SH-SY5Y (cell line): ENCODE measurements at regions not wholly inside any gene's neighbourhood (a gene's known extent, or its start where the extent isn't known, plus 50 kb on each side); places are given as distances from the start of the nearest gene placed in this dataset.

Source experiments
- GATA2 ChIP-seq: IDR thresholded peaks from 2 replicates; pipeline ENCODE4 v1.6.1; 2011; ENCODE audit warnings: mild to moderate bottlenecking, low read depth, low read length
- GATA3 ChIP-seq: IDR thresholded peaks from 2 replicates; pipeline ENCODE4 v1.6.1; 2011; ENCODE audit warnings: low read depth, mild to moderate bottlenecking, low read length, moderate library complexity

DNA sequence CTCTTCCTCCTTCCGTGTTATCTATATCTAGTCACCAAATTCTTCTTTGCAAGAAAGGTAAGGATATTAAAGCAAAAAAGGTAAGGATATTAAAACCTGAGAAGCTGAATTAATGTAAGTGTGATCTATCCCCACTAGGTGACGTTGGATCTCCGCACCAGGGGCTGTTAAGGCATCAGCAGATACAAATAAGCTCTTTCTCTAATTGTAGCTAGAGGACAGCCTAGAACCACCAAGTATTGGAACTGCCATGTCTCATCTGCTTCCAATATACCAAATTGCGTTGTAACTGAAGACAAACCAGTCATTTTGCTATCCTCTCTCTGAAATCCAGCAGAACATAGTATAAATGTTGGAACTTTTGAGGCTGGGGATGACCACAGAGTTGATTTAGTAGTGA lies 471.2 kb upstream of the TGFBR2 start:
- TF ChIP-seq GATA3 (no peak), GATA2 (no peak)

DNA sequence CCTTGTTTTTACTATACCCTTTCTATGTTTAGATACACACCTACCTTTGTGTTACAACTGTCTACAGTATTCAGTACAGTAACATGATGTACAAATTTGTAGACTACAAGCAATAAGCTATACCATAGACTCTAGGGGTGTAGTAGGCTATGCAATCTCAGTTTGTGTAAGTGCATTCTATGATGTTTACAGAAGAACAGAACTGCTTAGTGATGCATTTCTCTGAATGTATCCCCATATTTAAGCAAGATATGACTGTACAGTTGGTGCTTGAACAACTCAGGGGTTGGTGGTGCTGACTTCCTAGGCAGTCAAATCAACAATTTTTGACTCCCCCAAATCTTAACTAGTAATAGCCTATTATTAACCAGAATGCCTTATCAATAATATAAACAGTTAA lies 467.1 kb upstream of the TGFBR2 start:
- TF ChIP-seq GATA3 (no peak), GATA2 (no peak)

DNA sequence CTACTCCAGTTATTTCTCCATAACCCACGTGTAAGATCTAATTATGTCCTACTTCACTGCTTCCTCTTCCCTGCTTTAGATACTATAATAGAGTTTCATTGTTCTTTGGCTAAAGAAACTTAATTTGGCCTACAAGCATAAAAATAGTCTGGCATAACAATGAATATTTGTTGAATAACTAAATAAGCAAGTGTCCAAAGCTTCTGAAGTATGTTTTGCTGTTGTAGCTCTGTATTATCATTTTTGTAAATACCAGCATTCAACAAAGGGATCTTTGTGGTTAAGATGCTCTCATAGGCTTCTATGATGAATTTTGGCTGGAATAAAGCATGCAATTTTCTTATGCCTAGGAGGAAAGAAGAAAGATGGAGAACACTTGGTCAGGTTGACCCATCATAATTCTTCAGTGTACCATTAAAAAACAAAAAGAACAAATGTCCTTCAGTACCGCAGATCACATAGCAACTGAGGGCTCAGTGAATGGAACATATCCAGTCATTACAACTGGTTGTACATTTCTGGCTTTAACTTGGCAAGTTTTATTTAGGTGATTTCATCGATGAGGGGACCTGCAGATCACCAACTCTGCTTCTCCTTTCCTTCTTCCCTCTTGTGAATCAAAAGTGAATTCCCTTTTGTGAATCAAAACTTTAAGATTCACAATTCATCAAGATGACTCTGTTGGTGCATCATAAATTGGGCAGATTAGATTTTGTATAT lies 465.9 kb upstream of the TGFBR2 start:
- TF ChIP-seq GATA2 (no peak), GATA3 (no peak)

DNA sequence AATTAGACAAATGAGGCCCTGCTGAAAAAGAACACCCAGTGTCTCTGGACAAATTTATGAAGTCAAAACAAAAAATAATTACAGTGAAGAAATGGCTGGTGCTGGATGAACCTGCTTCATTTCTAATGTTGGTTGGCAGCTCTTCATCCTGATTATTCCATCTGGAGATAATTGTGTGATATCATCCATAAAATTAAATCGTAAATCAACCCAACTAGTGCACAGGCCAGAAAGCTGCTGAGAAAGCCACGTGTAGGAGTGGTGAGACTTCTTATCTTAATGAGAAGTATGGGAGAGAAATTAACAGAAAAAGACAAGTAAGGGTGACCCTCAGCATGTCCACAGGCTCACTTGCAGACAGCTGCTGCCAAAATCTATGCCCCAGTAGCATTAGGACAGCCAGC lies 465.2 kb upstream of the TGFBR2 start:
- TF ChIP-seq GATA2 (peak; percentile 86), GATA3 (peak; percentile 87)

DNA sequence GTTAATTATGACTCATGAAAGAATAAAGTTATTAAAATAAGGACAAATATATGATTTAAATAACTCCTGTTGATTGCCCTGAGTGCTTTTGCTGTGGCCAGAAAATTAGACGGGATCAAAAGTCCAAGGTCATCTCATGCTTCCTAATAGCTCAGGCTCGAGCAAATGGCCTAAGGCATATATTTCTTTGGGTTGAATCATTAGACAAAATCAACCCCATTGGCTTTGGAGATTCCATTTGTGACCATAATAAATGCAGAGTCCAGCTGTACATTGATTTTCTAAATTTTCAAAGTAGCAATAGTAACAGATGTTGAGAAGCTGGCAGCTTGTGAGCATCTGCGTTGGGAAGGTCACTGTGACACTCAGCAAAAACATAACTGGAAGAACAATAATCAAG lies 464.5 kb upstream of the TGFBR2 start:
- TF ChIP-seq GATA2, result no peak

DNA sequence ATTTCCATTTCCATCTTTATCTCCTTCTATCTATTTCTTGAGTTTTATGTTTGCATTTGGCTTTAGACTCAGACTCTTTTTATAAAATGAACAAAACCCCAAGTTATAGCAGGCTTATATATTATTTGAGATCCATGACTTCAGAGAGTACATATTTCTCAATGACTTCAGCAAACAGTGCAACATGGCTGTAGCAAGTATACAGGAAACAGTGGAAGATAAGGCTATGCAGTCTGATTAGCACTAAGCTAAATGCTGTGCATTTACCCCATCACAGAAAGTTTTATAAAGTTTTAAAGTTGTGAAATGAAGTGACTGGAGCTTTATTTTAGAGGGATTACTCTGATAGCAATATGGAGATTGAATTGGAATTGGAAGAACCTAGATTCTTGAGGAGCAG lies 463.5 kb upstream of the TGFBR2 start:
- TF ChIP-seq GATA2 (no peak), GATA3 (no peak)

DNA sequence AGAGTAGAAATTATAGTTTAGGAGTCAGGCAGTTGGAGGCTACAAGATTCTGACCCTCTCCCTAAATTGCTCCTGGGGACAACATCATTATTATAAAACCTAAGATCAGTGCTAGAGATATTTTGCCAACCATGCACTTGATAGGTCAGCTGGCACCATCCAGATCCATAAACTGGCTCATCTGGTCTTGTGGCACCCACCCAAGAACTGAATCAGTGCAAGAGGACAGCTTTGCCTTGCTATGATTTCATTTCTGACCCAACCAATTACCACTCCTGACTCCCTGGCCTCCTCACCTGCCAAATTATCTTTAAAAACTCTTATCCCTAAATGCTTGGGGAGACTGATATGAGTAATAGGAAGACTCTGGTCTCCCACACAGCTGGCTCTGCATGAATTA lies 461.1 kb upstream of the TGFBR2 start:
- TF ChIP-seq GATA3, result no peak
- no peak for TF ChIP-seq GATA2

DNA sequence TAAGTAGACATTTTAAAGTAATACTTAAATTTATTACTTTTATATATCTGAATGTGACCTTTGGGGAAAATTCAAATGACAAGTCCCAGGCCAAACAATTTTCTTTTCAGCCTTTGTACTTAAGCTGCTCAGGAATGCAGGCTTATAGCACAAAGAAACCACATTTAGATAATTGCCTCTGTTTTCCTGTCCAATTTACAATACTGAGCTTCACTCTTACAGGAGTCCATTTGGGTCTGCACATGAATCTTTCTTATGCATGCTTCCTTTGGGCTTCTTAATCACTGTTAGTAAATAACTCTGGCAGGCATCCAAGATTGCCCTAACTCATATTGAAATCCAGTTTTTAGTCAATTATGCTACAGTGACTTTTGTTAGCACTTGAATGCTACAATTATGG lies 459.4 kb upstream of the TGFBR2 start:
- no peak for TF ChIP-seq GATA3
- TF ChIP-seq GATA2, result no peak

DNA sequence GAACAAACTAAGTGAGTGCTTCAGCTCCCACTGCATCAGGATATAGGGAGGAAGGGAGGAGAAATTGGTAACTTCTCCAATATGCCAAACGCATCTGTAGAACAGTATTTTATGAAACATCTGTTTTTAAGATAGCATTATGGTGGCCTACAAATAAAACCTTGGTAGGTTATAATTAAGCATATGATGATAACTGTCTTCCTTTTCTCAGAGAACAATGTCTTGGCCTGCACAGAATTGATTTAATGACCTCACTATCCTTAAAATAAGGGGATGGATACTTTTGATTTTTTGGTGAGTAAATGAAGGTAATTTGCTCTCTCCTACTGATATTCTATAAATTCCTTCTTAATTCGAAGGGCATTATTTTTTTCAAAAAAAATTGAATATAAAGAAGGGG lies 451.5 kb upstream of the TGFBR2 start:
- no peak for TF ChIP-seq GATA2
- no peak for TF ChIP-seq GATA3

DNA sequence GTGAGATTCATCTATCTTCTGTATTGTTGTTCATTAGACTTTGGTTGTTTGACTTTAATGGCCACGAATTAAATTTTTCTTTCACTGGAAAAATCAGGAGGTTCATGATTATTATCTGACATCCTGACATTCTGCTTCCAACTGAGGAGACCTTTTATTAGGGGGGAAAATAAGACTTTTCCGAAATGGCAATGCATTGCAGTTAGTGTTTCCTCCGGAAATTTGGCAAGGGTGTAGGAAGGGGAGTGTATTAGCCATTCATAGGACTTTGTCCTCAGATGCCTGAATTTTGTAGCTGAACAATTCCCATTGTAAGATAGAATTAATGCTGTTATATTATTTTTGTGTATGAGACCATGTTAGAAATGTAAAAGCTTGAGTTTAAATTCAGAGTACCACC lies 450.6 kb upstream of the TGFBR2 start:
- TF ChIP-seq GATA3, result no peak
- no peak for TF ChIP-seq GATA2

DNA sequence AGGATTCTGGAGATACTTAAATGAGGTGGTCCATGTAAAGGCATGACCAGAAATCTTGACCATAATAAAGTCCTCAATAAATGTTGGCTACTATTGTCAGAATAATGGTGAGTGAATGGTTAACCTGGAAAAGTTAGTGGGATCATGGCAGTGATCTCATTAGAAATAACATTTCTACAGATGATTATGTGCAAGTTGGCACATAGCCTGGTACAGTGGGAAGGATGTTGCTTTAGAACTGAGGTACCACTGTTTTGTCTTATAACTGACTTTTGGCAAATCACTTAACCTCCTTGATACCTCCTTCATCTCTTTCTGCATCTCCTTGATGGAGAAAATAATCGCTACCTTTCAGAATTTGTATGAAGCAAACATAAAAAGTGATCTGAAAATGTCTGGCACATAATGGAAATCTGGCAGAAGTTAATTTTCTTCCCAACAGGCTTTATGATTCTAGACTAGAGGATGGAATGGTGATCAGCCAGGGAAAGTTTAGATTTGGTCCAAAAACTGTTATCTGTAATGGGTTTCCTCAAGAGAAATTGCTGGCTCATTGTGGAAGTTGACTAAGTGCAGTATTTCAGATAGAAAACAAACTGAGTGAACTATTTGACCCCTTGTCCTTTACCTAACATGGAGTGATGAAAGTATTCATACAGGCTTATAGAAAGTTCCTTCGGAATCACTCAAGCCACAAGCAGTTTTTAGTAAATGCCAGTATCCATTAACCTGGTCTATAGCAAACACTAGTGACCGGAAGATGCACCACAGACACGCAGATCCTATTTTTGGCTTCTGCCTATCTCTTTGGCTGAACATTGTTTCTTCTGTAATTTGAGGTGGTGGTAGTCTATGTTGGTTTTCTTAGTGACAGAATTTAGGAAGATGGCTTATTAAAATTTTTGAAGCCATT lies 449.6 kb upstream of the TGFBR2 start:
- TF ChIP-seq GATA3 (no peak), GATA2 (no peak)

DNA sequence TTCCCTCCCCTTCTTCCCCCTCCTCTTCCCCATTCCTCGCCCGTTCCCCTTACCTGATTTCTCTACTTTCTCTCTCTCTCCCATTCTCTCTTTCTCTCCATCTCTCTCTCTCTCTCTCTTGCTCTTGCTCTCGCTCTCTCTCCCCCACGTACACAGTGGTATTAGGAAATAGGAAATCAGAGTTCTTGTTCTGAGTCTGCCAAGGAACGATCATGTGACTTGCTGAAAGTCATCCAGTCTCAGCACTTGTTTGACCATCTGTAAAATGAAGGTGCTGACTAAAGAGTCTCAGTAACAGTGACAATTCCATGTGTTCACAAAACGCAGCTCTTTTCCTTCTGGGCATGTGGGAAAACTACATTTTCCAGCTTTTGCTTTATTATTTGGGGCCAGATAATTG lies 445.0 kb upstream of the TGFBR2 start:
- TF ChIP-seq GATA2 (no peak), GATA3 (no peak)

DNA sequence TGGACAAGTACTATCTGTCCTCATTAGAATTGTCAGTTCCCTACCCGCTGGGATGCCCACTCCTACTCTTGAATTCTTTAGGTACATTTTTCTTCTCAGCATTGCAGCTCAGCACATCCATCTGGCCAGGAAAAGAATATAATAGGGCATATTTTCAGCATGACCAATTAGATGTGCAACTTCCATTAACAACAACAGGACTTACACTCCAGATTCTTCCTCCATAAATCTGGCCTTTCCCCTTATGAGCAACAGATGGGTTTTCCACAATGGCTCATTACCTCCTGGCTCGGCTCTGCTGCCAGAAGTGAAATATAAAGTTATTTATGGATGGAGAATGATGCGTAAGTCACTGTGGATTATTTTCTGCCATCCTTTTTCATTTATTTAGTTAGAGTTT lies 443.8 kb upstream of the TGFBR2 start:
- TF ChIP-seq GATA2, result no peak
- TF ChIP-seq GATA3, result no peak

DNA sequence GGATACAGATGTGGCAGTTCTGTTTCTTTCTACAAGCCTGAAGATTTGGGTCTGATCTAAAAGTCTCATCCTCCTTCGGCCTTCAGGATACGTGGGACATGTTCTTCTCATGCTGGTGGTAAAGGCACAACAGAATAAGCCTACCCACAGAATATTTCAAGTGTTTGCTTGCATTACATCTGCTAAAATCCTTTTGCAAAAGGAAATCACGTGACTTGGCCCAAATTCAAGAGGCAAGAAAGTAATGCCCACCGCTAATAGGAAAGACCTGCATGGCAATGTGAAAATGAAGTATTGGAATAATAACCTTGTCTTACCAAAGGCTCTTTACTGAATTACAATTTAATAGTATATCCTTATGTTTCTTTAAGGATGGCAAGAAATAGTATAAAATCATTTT lies 439.9 kb upstream of the TGFBR2 start:
- TF ChIP-seq GATA3 (no peak), GATA2 (no peak)

DNA sequence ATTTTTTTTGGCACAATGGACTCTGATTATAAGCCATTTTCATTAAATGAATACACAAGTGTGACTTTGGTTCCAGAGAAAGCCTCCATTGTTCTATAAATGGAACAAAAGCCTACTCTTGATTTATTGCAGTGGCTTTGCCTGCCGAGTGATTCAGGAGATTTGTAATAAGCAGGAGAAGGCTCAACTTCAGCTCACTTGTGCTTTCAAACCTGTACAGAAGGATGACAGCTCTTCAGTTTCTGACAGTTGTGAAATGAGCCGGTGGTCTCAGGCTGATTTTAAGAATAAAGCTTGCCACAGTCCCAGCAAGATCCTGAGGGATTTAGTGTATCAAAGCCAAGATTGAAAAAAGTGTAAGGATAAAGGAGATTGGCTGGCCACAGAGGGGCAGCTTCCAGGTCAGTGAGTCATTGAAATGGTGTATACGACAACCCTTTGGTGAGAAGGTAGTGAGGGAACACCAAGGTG lies 438.8 kb upstream of the TGFBR2 start:
- no peak for TF ChIP-seq GATA2

DNA sequence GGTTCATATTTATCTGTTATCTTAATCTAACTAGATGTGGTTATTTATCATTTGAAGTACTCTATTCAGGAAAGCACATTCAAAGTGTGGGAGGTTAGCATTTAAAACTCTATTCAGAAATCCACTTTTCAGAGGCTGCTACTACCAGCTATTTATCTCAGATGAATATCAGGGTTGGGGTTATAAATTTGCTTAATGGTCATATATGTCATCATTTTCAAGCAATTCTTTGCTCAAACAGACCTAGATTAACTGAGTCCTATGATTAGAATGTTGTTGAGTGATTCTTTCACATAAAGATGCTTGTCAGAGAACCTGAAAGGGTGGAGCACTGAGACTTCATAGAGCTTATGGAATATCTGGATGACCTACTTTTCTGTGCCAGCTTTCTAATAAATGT lies 436.9 kb upstream of the TGFBR2 start:
- TF ChIP-seq GATA3, result no peak
- TF ChIP-seq GATA2, result no peak
